ENCODE measurements at regions not wholly inside any gene's neighbourhood (a gene's known extent, or its start where the extent isn't known, plus 50 kb on each side); places are given as distances from the start of the nearest gene placed in this dataset.

- TF ChIP-seq YY1 (IDR thresholded peaks at IDR 0.05; ENCODE audit: low read depth) = no peak
- TF ChIP-seq, protein P1, sequence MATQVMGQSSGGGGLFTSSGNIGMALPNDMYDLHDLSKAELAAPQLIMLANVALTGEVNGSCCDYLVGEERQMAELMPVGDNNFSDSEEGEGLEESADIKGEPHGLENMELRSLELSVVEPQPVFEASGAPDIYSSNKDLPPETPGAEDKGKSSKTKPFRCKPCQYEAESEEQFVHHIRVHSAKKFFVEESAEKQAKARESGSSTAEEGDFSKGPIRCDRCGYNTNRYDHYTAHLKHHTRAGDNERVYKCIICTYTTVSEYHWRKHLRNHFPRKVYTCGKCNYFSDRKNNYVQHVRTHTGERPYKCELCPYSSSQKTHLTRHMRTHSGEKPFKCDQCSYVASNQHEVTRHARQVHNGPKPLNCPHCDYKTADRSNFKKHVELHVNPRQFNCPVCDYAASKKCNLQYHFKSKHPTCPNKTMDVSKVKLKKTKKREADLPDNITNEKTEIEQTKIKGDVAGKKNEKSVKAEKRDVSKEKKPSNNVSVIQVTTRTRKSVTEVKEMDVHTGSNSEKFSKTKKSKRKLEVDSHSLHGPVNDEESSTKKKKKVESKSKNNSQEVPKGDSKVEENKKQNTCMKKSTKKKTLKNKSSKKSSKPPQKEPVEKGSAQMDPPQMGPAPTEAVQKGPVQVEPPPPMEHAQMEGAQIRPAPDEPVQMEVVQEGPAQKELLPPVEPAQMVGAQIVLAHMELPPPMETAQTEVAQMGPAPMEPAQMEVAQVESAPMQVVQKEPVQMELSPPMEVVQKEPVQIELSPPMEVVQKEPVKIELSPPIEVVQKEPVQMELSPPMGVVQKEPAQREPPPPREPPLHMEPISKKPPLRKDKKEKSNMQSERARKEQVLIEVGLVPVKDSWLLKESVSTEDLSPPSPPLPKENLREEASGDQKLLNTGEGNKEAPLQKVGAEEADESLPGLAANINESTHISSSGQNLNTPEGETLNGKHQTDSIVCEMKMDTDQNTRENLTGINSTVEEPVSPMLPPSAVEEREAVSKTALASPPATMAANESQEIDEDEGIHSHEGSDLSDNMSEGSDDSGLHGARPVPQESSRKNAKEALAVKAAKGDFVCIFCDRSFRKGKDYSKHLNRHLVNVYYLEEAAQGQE (IDR thresholded peaks at IDR 0.05; ENCODE audit: low read depth) = no peak
- no peak for TF ChIP-seq MAX (IDR thresholded peaks at IDR 0.05)
- no peak for TF ChIP-seq FOXM1 (IDR thresholded peaks at IDR 0.05; ENCODE audit: borderline replicate concordance, low read depth)
- TF ChIP-seq TCF12 (IDR thresholded peaks at IDR 0.05; ENCODE audit: low read depth) = no peak
- TF ChIP-seq USF1 (IDR thresholded peaks at IDR 0.05) = no peak
- TF ChIP-seq CREB1 (IDR thresholded peaks at IDR 0.05; ENCODE audit: low read depth) = no peak
Measured at GRCh38 chr1:219283541-219283940, 109.9 kb downstream of the LYPLAL1 start.

- TF ChIP-seq TAF1 (IDR thresholded peaks at IDR 0.05; ENCODE audit: low read depth) (no peak), MAX (IDR thresholded peaks at IDR 0.05) (no peak), RAD21 (IDR thresholded peaks at IDR 0.05; ENCODE audit: low read depth) (no peak), NFIC (IDR thresholded peaks at IDR 0.05) (no peak), EGR1 (IDR thresholded peaks at IDR 0.05) (no peak), YY1 (IDR thresholded peaks at IDR 0.05; ENCODE audit: low read depth) (no peak), USF1 (IDR thresholded peaks at IDR 0.05) (no peak), ZBTB7A (IDR thresholded peaks at IDR 0.05; ENCODE audit: low read depth) (no peak), TCF12 (IDR thresholded peaks at IDR 0.05; ENCODE audit: low read depth) (no peak), CREB1 (IDR thresholded peaks at IDR 0.05; ENCODE audit: low read depth) (no peak), FOXM1 (IDR thresholded peaks at IDR 0.05; ENCODE audit: borderline replicate concordance, low read depth) (no peak)
- TF ChIP-seq, protein P1 (IDR thresholded peaks at IDR 0.05; ENCODE audit: low read depth) = no peak
Measured at GRCh38 chr1:219281831-219282230, 108.2 kb downstream of the LYPLAL1 start.

DNA sequence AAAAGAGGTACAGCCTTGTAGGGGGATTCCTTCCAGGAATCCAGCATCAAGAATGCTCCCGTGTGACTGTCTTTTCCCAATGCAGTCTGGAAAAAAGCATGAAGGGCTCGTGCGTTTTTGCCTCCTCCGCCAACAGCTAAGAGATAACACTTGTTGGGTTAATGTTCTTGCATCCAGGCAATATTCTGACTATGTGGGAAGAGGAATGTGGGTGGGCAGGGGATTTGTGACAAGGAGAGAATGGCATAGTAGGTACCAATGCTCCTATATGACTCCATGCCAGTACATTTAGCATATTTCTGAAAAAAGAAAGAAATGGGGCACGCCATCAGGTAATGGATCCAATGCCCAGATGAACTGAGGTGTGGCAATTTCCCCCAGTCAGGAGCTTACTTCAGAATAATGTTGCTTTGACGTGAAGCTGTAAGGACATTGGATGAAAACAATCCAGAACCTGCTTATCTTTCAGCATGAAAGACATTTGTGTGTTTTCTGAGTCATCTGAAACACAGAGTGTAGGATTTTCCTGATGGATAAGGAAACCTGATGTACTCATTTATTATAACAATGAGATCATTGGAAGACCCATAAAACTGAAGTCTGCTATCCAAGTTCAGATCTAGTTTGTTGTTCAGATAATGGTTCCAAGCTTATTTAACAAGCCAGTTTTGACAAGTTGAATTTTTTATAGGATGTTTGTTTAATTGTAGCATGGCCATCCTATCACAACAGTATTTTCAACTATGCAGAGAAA is 105.5 kb downstream of the LYPLAL1 start:
- TF ChIP-seq TEAD4 (IDR thresholded peaks at IDR 0.05) (no peak), EGR1 (IDR thresholded peaks at IDR 0.05) (no peak), ZBTB7A (IDR thresholded peaks at IDR 0.05; ENCODE audit: low read depth) (no peak), RAD21 (IDR thresholded peaks at IDR 0.05; ENCODE audit: low read depth) (no peak), NFIC (IDR thresholded peaks at IDR 0.05) (no peak), MAX (IDR thresholded peaks at IDR 0.05) (no peak), CREB1 (IDR thresholded peaks at IDR 0.05; ENCODE audit: low read depth) (no peak), FOXM1 (IDR thresholded peaks at IDR 0.05; ENCODE audit: borderline replicate concordance, low read depth) (no peak), USF1 (IDR thresholded peaks at IDR 0.05) (no peak), TAF1 (IDR thresholded peaks at IDR 0.05; ENCODE audit: low read depth) (no peak), CEBPB (IDR thresholded peaks at IDR 0.05) (no peak), TCF12 (IDR thresholded peaks at IDR 0.05; ENCODE audit: low read depth) (no peak), YY1 (IDR thresholded peaks at IDR 0.05; ENCODE audit: low read depth) (no peak), EP300 (IDR thresholded peaks at IDR 0.05; ENCODE audit: borderline replicate concordance) (no peak)
- TF ChIP-seq, protein P1 (IDR thresholded peaks at IDR 0.05; ENCODE audit: low read depth) = no peak

- TF ChIP-seq FOXM1 (IDR thresholded peaks at IDR 0.05; ENCODE audit: borderline replicate concordance, low read depth) (no peak), TEAD4 (IDR thresholded peaks at IDR 0.05) (no peak), ZBTB7A (IDR thresholded peaks at IDR 0.05; ENCODE audit: low read depth) (no peak), EP300 (IDR thresholded peaks at IDR 0.05; ENCODE audit: borderline replicate concordance) (no peak), CREB1 (IDR thresholded peaks at IDR 0.05; ENCODE audit: low read depth) (no peak), YY1 (IDR thresholded peaks at IDR 0.05; ENCODE audit: low read depth) (no peak), TAF1 (IDR thresholded peaks at IDR 0.05; ENCODE audit: low read depth) (no peak), RAD21 (IDR thresholded peaks at IDR 0.05; ENCODE audit: low read depth) (no peak), TCF12 (IDR thresholded peaks at IDR 0.05; ENCODE audit: low read depth) (no peak), USF1 (IDR thresholded peaks at IDR 0.05) (no peak), NFIC (IDR thresholded peaks at IDR 0.05) (no peak), MAX (IDR thresholded peaks at IDR 0.05) (no peak)
- TF ChIP-seq, protein P1 (IDR thresholded peaks at IDR 0.05; ENCODE audit: low read depth) = no peak
Measured at GRCh38 chr1:219278288-219278687, 104.6 kb downstream of the LYPLAL1 start.
